GM23338 (cell line): ENCODE measurements at regions not wholly inside any gene's neighbourhood (a gene's known extent, or its start where the extent isn't known, plus 50 kb on each side); places are given as distances from the start of the nearest gene placed in this dataset.

ENCODE experiments used
- ATAC-seq: fragments of 200-7000 bp; cut with Tn5 transposase; 3 replicates; pipeline ENCODE4 v1.9.1; 2020
- DNase-seq: peaks from one replicate; pipeline ENCODE4 v3.0.0-alpha.2; 2015; ENCODE audit warnings: low spot score
- H2AFZ ChIP-seq: fragments of 200-600 bp; sonication (generic); 2 replicates; pipeline ENCODE4 v1.8.0; 2016; ENCODE audit warnings: antibody characterized with exemption, mild to moderate bottlenecking, moderate library complexity
- H3F3A ChIP-seq: fragments of 200-600 bp; sonication (generic); replicated peaks from 2 replicates; pipeline ENCODE4 v1.8.0; 2017; ENCODE audit warnings: antibody characterized with exemption, mixed run types, low read depth
- H3K27ac ChIP-seq: fragments of 200-600 bp; sonication (generic); 2 replicates; pipeline ENCODE4 v1.6.1; 2016; ENCODE audit warnings: low read depth
- H3K27me3 ChIP-seq: fragments of 200-600 bp; sonication (generic); 2 replicates; pipeline ENCODE4 v1.8.0; 2016; ENCODE audit warnings: mild to moderate bottlenecking, mixed run types, moderate library complexity; ENCODE audit not compliant: insufficient read depth
- H3K36me3 ChIP-seq: fragments of 200-600 bp; sonication (generic); 2 replicates; pipeline ENCODE4 v1.8.0; 2016; ENCODE audit warnings: mild to moderate bottlenecking; ENCODE audit not compliant: insufficient read depth
- H3K4me1 ChIP-seq: fragments of 200-600 bp; sonication (generic); 2 replicates; pipeline ENCODE4 v1.8.0; 2016; ENCODE audit warnings: mild to moderate bottlenecking, moderate library complexity; ENCODE audit not compliant: insufficient read depth
- H3K4me2 ChIP-seq: fragments of 200-600 bp; sonication (generic); 2 replicates; pipeline ENCODE4 v1.7.1; 2017; ENCODE audit warnings: mixed run types
- H3K4me3 ChIP-seq: fragments of 200-600 bp; sonication (generic); 2 replicates; pipeline ENCODE4 v1.6.1; 2016; ENCODE audit warnings: mixed run types
- H3K79me2 ChIP-seq: fragments of 200-600 bp; sonication (generic); replicated peaks from 2 replicates; pipeline ENCODE4 v1.8.0; 2017; ENCODE audit warnings: mild to moderate bottlenecking; ENCODE audit not compliant: insufficient read depth
- H3K9me2 ChIP-seq: fragments of 200-600 bp; sonication (generic); 2 replicates; pipeline ENCODE4 v1.8.0; 2017; ENCODE audit not compliant: insufficient read depth
- H4K20me1 ChIP-seq: fragments of 200-600 bp; sonication (generic); replicated peaks from 2 replicates; pipeline ENCODE4 v1.8.0; 2017; ENCODE audit warnings: mild to moderate bottlenecking; ENCODE audit not compliant: insufficient read depth
- H3K27ac Mint-ChIP-seq: 2 replicates; pipeline ENCODE4 v1.8.0; 2020; ENCODE audit warnings: inconsistent platforms, mild to moderate bottlenecking, moderate library complexity, mixed read lengths
- H3K27me3 Mint-ChIP-seq: 3 replicates; pipeline ENCODE4 v1.8.0; 2022; ENCODE audit warnings: low read depth, mild to moderate bottlenecking, moderate library complexity, mixed read lengths, inconsistent platforms; ENCODE audit not compliant: insufficient read depth, poor library complexity
- H3K36me3 Mint-ChIP-seq: 3 replicates; pipeline ENCODE4 v1.8.0; 2021; ENCODE audit warnings: low read depth, mild to moderate bottlenecking, inconsistent platforms, moderate library complexity, mixed read lengths
- H3K4me1 Mint-ChIP-seq: 3 replicates; pipeline ENCODE4 v1.8.0; 2020; ENCODE audit warnings: mild to moderate bottlenecking, inconsistent platforms, mixed read lengths
- H3K4me3 Mint-ChIP-seq: 3 replicates; pipeline ENCODE4 v1.8.0; 2021; ENCODE audit warnings: moderate library complexity, mild to moderate bottlenecking, inconsistent platforms, mixed read lengths
- H3K9me3 Mint-ChIP-seq: 3 replicates; pipeline ENCODE4 v1.8.0; 2020; ENCODE audit warnings: moderate library complexity, mild to moderate bottlenecking, inconsistent platforms, mixed read lengths
- CREB1 ChIP-seq: fragments of 250-450 bp; sonication (Bioruptor Pico); IDR thresholded peaks from 2 replicates; pipeline ENCODE4 v1.5.0; 2020; ENCODE audit warnings: low read depth, mild to moderate bottlenecking, moderate library complexity
- EZH2 ChIP-seq: fragments of 200-600 bp; sonication (generic); IDR thresholded peaks from one replicate; pipeline ENCODE4 v1.8.0; 2017; ENCODE audit warnings: antibody characterized with exemption, mild to moderate bottlenecking, low read depth; ENCODE audit not compliant: unreplicated experiment
- EZH2phosphoT487 ChIP-seq: fragments of 200-600 bp; sonication (generic); IDR thresholded peaks from one replicate; pipeline ENCODE4 v1.8.1; 2018; ENCODE audit warnings: antibody characterized with exemption; ENCODE audit not compliant: unreplicated experiment
- JUNB ChIP-seq: IDR thresholded peaks from one replicate; pipeline ENCODE4 v1.6.1; 2016; ENCODE audit warnings: antibody characterized with exemption; ENCODE audit not compliant: unreplicated experiment
- NANOG ChIP-seq: IDR thresholded peaks from 2 replicates; pipeline ENCODE4 v1.6.1; 2016; ENCODE audit warnings: antibody characterized with exemption, borderline replicate concordance
- POLR2AphosphoS5 ChIP-seq: IDR thresholded peaks from 2 replicates; pipeline ENCODE4 v1.6.1; 2016; ENCODE audit warnings: antibody characterized with exemption, low read depth
- REST ChIP-seq: IDR thresholded peaks from one replicate; pipeline ENCODE4 v1.6.1; 2018; ENCODE audit warnings: antibody characterized with exemption; ENCODE audit not compliant: unreplicated experiment
- STAT1 ChIP-seq: IDR thresholded peaks from one replicate; pipeline ENCODE4 v1.6.1; 2016; ENCODE audit warnings: antibody characterized with exemption; ENCODE audit not compliant: unreplicated experiment
- ZNF114 ChIP-seq: fragments of 250-450 bp; sonication (Bioruptor Pico); IDR thresholded peaks from 2 replicates; pipeline ENCODE4 v1.5.0; 2020; ENCODE audit warnings: mild to moderate bottlenecking, moderate library complexity
- ZNF331 ChIP-seq: fragments of 250-450 bp; sonication (Bioruptor Pico); IDR thresholded peaks from 2 replicates; pipeline ENCODE4 v1.5.0; 2020; ENCODE audit warnings: low read depth, mild to moderate bottlenecking, moderate library complexity
- TF ChIP-seq, protein P1 (sequence below): IDR thresholded peaks from 2 replicates; pipeline ENCODE4 v1.6.1; 2016; ENCODE audit warnings: antibody characterized with exemption
- TF ChIP-seq, protein P2 (sequence below): fragments of 250-450 bp; sonication (Bioruptor Pico); IDR thresholded peaks from 2 replicates; pipeline ENCODE4 v1.5.0; 2020; ENCODE audit warnings: mild to moderate bottlenecking, moderate library complexity
- TF ChIP-seq, protein P3 (sequence below), 2 experiments: fragments of 200-600 bp in 1 of 2; sonication (generic) in 1 of 2; conservative IDR thresholded peaks; 2 replicates each; pipeline versions ENCODE4 v1.5.1 to v1.6.1; 2016 to 2017; ENCODE audit warnings: antibody characterized with exemption in 2 of 2, low read depth in 2 of 2, mild to moderate bottlenecking in 2 of 2, moderate library complexity in 1 of 2

DNA sequence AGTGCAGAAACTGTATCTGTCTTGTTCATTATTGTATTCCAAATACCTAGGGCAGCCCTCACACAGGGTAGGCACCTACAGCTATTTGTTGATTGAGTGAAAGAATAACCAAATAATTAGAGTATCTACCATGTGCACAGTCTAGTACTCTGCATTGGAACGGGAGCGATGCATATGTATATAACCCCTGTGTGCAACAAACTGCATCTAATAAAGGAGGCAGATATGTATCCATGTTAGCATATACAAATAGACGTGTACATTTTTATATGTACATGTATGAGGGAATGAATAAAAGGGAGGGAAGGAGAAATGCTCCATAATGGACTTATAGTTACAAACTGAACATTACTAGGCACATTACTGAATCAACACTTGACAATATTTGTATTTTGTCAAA, 191.3 kb upstream of the PTPRZ1 start:
- ATAC-seq = no peak
- no peaks in the 10 kb centered on the region for H3K36me3 Mint-ChIP-seq
- no peak overlapping the region for H3K27ac ChIP-seq
- peaks cover 9% of the 10 kb centered on the region for H3K4me1 ChIP-seq
- H3K4me3 ChIP-seq = no peak overlapping the region
- peaks cover 17% of the 10 kb centered on the region for H3K4me1 Mint-ChIP-seq
- no peaks in the 10 kb centered on the region for H3K9me3 Mint-ChIP-seq
- no peak overlapping the region for H2AFZ ChIP-seq
- H3K27me3 Mint-ChIP-seq = peaks cover 6% of the 10 kb centered on the region
- no peaks in the 10 kb centered on the region for H3F3A ChIP-seq
- H3K27me3 ChIP-seq = no peaks in the 10 kb centered on the region
- DNase-seq = no peak
- no peaks in the 10 kb centered on the region for H3K79me2 ChIP-seq
- no peak overlapping the region for H3K27ac Mint-ChIP-seq
- no peak overlapping the region for H3K4me2 ChIP-seq
- TF ChIP-seq, protein P1, sequence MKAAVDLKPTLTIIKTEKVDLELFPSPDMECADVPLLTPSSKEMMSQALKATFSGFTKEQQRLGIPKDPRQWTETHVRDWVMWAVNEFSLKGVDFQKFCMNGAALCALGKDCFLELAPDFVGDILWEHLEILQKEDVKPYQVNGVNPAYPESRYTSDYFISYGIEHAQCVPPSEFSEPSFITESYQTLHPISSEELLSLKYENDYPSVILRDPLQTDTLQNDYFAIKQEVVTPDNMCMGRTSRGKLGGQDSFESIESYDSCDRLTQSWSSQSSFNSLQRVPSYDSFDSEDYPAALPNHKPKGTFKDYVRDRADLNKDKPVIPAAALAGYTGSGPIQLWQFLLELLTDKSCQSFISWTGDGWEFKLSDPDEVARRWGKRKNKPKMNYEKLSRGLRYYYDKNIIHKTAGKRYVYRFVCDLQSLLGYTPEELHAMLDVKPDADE = no peak
- no peak for TF ChIP-seq ZNF114 (CRISPR knock-in tag)
- no peak for TF ChIP-seq REST
- no peak for TF ChIP-seq STAT1
- TF ChIP-seq, protein P2, sequence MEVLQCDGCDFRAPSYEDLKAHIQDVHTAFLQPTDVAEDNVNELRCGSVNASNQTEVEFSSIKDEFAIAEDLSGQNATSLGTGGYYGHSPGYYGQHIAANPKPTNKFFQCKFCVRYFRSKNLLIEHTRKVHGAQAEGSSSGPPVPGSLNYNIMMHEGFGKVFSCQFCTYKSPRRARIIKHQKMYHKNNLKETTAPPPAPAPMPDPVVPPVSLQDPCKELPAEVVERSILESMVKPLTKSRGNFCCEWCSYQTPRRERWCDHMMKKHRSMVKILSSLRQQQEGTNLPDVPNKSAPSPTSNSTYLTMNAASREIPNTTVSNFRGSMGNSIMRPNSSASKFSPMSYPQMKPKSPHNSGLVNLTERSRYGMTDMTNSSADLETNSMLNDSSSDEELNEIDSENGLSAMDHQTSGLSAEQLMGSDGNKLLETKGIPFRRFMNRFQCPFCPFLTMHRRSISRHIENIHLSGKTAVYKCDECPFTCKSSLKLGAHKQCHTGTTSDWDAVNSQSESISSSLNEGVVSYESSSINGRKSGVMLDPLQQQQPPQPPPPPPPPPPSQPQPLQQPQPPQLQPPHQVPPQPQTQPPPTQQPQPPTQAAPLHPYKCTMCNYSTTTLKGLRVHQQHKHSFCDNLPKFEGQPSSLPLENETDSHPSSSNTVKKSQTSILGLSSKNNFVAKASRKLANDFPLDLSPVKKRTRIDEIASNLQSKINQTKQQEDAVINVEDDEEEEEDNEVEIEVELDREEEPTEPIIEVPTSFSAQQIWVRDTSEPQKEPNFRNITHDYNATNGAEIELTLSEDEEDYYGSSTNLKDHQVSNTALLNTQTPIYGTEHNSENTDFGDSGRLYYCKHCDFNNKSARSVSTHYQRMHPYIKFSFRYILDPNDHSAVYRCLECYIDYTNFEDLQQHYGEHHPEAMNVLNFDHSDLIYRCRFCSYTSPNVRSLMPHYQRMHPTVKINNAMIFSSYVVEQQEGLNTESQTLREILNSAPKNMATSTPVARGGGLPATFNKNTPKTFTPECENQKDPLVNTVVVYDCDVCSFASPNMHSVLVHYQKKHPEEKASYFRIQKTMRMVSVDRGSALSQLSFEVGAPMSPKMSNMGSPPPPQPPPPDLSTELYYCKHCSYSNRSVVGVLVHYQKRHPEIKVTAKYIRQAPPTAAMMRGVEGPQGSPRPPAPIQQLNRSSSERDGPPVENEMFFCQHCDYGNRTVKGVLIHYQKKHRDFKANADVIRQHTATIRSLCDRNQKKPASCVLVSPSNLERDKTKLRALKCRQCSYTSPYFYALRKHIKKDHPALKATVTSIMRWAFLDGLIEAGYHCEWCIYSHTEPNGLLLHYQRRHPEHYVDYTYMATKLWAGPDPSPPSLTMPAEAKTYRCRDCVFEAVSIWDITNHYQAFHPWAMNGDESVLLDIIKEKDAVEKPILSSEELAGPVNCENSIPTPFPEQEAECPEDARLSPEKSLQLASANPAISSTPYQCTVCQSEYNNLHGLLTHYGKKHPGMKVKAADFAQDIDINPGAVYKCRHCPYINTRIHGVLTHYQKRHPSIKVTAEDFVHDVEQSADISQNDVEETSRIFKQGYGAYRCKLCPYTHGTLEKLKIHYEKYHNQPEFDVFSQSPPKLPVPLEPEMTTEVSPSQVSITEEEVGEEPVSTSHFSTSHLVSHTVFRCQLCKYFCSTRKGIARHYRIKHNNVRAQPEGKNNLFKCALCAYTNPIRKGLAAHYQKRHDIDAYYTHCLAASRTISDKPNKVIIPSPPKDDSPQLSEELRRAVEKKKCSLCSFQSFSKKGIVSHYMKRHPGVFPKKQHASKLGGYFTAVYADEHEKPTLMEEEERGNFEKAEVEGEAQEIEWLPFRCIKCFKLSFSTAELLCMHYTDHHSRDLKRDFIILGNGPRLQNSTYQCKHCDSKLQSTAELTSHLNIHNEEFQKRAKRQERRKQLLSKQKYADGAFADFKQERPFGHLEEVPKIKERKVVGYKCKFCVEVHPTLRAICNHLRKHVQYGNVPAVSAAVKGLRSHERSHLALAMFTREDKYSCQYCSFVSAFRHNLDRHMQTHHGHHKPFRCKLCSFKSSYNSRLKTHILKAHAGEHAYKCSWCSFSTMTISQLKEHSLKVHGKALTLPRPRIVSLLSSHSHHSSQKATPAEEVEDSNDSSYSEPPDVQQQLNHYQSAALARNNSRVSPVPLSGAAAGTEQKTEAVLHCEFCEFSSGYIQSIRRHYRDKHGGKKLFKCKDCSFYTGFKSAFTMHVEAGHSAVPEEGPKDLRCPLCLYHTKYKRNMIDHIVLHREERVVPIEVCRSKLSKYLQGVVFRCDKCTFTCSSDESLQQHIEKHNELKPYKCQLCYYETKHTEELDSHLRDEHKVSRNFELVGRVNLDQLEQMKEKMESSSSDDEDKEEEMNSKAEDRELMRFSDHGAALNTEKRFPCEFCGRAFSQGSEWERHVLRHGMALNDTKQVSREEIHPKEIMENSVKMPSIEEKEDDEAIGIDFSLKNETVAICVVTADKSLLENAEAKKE = no peak
- TF ChIP-seq ZNF331 = no peak
- no peak for TF ChIP-seq POLR2AphosphoS5
- no peak for TF ChIP-seq EZH2
- no peak for TF ChIP-seq EZH2phosphoT487
- no peak for TF ChIP-seq CREB1 (CRISPR knock-in tag)
- TF ChIP-seq JUNB = no peak
- no peak for TF ChIP-seq NANOG
- TF ChIP-seq, protein P3, sequence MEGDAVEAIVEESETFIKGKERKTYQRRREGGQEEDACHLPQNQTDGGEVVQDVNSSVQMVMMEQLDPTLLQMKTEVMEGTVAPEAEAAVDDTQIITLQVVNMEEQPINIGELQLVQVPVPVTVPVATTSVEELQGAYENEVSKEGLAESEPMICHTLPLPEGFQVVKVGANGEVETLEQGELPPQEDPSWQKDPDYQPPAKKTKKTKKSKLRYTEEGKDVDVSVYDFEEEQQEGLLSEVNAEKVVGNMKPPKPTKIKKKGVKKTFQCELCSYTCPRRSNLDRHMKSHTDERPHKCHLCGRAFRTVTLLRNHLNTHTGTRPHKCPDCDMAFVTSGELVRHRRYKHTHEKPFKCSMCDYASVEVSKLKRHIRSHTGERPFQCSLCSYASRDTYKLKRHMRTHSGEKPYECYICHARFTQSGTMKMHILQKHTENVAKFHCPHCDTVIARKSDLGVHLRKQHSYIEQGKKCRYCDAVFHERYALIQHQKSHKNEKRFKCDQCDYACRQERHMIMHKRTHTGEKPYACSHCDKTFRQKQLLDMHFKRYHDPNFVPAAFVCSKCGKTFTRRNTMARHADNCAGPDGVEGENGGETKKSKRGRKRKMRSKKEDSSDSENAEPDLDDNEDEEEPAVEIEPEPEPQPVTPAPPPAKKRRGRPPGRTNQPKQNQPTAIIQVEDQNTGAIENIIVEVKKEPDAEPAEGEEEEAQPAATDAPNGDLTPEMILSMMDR (conservative IDR thresholded peaks at IDR 0.05; ENCODE audit: low read depth in 2 of 2) = no peak
- H3K9me2 ChIP-seq = 0 out of 2 replicates have a peak, but pooled peaks cover 4% of the 10 kb centered on the region
- H3K4me3 Mint-ChIP-seq = no peak overlapping the region
- H4K20me1 ChIP-seq = no peaks in the 10 kb centered on the region
- H3K36me3 ChIP-seq = no peaks in the 10 kb centered on the region
